SK-N-SH (cell line): ENCODE measurements at regions not wholly inside any gene's neighbourhood (a gene's known extent, or its start where the extent isn't known, plus 50 kb on each side); places are given as distances from the start of the nearest gene placed in this dataset.

ENCODE experiments used
- EZH2phosphoT487 ChIP-seq: fragments of 200-600 bp; sonication (generic); IDR thresholded peaks from 2 replicates; pipeline ENCODE4 v1.6.1; 2017; ENCODE audit warnings: low read depth, mixed run types, mild to moderate bottlenecking, antibody characterized with exemption, moderate library complexity, borderline replicate concordance
- FOXM1 ChIP-seq: IDR thresholded peaks from 2 replicates; pipeline ENCODE4 v1.4.0; 2012; ENCODE audit warnings: low read depth, mild to moderate bottlenecking
- NRF1 ChIP-seq: IDR thresholded peaks from 2 replicates; pipeline ENCODE4 v1.6.1; 2012; ENCODE audit warnings: low read depth, mild to moderate bottlenecking, low read length
- POLR2AphosphoS5 ChIP-seq: IDR thresholded peaks from 2 replicates; pipeline ENCODE4 v1.6.1; 2012; ENCODE audit warnings: low read depth, low read length
- TCF12 ChIP-seq: IDR thresholded peaks from 2 replicates; pipeline ENCODE4 v1.4.0; 2012
- TF ChIP-seq, protein P1 (sequence below): fragments of 200-600 bp; sonication (generic); IDR thresholded peaks from 2 replicates; pipeline ENCODE4 v1.6.1; 2017; ENCODE audit warnings: antibody characterized with exemption, mild to moderate bottlenecking, moderate library complexity
- TF ChIP-seq, protein P2 (sequence below): IDR thresholded peaks from 2 replicates; pipeline ENCODE4 v1.4.0; 2012; ENCODE audit warnings: low read depth
- TF ChIP-seq, protein P3 (sequence below): IDR thresholded peaks from 2 replicates; pipeline ENCODE4 v1.4.0; 2012; ENCODE audit warnings: low read depth, borderline replicate concordance

DNA sequence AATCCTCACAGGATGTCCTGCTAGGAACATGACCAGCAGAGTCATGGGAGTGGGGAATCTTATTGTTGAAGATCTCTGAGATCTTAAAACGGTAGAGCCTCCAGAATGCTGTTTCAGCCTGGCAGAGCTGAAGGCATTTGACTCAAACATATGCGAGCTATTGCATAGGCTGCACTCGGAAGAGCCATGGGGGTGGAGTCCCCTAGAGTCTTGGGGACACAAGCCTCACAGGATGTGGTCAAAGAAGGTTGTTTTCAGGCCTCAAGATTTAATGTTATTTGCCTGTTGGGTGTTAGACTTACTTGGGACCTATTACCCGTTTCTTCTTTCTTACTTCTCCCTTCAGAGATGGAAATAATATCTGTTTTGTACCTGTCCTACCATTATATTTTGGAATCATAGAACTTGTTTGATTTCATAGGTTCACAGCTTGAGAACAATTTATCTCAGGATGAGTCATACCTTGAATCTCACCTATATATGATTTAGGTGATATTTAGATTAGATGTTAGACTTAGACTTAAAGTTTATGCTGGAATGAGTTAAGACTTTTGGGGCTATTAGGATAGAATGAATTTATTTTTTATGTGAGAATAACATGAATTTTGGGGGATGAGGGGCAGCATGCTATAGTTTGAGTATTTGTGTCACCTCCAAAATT, 172.2 kb upstream of the ATP2B1 start:
- TF ChIP-seq, protein P1, sequence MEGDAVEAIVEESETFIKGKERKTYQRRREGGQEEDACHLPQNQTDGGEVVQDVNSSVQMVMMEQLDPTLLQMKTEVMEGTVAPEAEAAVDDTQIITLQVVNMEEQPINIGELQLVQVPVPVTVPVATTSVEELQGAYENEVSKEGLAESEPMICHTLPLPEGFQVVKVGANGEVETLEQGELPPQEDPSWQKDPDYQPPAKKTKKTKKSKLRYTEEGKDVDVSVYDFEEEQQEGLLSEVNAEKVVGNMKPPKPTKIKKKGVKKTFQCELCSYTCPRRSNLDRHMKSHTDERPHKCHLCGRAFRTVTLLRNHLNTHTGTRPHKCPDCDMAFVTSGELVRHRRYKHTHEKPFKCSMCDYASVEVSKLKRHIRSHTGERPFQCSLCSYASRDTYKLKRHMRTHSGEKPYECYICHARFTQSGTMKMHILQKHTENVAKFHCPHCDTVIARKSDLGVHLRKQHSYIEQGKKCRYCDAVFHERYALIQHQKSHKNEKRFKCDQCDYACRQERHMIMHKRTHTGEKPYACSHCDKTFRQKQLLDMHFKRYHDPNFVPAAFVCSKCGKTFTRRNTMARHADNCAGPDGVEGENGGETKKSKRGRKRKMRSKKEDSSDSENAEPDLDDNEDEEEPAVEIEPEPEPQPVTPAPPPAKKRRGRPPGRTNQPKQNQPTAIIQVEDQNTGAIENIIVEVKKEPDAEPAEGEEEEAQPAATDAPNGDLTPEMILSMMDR: no peak
- TF ChIP-seq, protein P2, sequence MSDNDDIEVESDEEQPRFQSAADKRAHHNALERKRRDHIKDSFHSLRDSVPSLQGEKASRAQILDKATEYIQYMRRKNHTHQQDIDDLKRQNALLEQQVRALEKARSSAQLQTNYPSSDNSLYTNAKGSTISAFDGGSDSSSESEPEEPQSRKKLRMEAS: no peak
- no peak for TF ChIP-seq FOXM1
- TF ChIP-seq, protein P3, sequence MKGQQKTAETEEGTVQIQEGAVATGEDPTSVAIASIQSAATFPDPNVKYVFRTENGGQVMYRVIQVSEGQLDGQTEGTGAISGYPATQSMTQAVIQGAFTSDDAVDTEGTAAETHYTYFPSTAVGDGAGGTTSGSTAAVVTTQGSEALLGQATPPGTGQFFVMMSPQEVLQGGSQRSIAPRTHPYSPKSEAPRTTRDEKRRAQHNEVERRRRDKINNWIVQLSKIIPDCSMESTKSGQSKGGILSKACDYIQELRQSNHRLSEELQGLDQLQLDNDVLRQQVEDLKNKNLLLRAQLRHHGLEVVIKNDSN: no peak
- TF ChIP-seq POLR2AphosphoS5: no peak
- no peak for TF ChIP-seq EZH2phosphoT487
- no peak for TF ChIP-seq TCF12
- no peak for TF ChIP-seq NRF1
